Daoy (cell line): ENCODE measurements at regions not wholly inside any gene's neighbourhood (a gene's known extent, or its start where the extent isn't known, plus 50 kb on each side); places are given as distances from the start of the nearest gene placed in this dataset.
"Not testable (repeated sequence)": the region's sequence is repeated elsewhere in the genome, so short reads cannot be mapped to it uniquely, and the experiment has no call there.

Source experiments
- DNase-seq: peaks from one replicate; pipeline ENCODE4 v3.0.0-alpha.2; 2015; ENCODE audit warnings: low read depth

- peak; percentile 78 for DNase-seq
Measured at GRCh38 chr12:19771858-19772257, 332.6 kb downstream of the AEBP2 start.

GRCh38 chr12:19772776-19773175 is 333.5 kb downstream of the AEBP2 start:
- DNase-seq: no peak

GRCh38 chr12:19775241-19775640 is 335.9 kb downstream of the AEBP2 start:
- no peak for DNase-seq

GRCh38 chr12:19775976-19776375 is 336.7 kb downstream of the AEBP2 start:
- DNase-seq: not testable (repeated sequence)

- no peak for DNase-seq
Measured at GRCh38 chr12:19778172-19778571, 338.9 kb downstream of the AEBP2 start.

GRCh38 chr12:19778797-19779196 is 339.5 kb downstream of the AEBP2 start:
- no peak for DNase-seq

GRCh38 chr12:19779395-19780056 is 340.2 kb downstream of the AEBP2 start:
- no peak for DNase-seq

- no peak for DNase-seq
Measured at GRCh38 chr12:19780460-19780859, 341.2 kb downstream of the AEBP2 start.

GRCh38 chr12:19783547-19784444 is 344.5 kb downstream of the AEBP2 start:
- DNase-seq: no peak

- DNase-seq: no peak
Measured at GRCh38 chr12:19792028-19792427, 352.7 kb downstream of the AEBP2 start.

GRCh38 chr12:19794116-19794515 is 354.8 kb downstream of the AEBP2 start:
- no peak for DNase-seq

- DNase-seq: peak; percentile 78
Measured at GRCh38 chr12:19799216-19799615, 359.9 kb downstream of the AEBP2 start.

GRCh38 chr12:19799895-19800602 is 360.8 kb downstream of the AEBP2 start:
- peak; percentile 43 for DNase-seq

- peak; percentile 12 for DNase-seq
Measured at GRCh38 chr12:19800884-19801283, 361.6 kb downstream of the AEBP2 start.

GRCh38 chr12:19801941-19802340 is 362.6 kb downstream of the AEBP2 start:
- DNase-seq: no peak

- no peak for DNase-seq
Measured at GRCh38 chr12:19802915-19803314, 363.6 kb downstream of the AEBP2 start.

GRCh38 chr12:19804737-19805136 is 365.4 kb downstream of the AEBP2 start:
- no peak for DNase-seq

GRCh38 chr12:19808371-19808770 is 369.1 kb downstream of the AEBP2 start:
- DNase-seq: no peak

GRCh38 chr12:19810213-19810612 is 370.9 kb downstream of the AEBP2 start:
- no peak for DNase-seq

- no peak for DNase-seq
Measured at GRCh38 chr12:19811922-19812321, 372.6 kb downstream of the AEBP2 start.

GRCh38 chr12:19819231-19819630 is 379.9 kb downstream of the AEBP2 start:
- DNase-seq: no peak

GRCh38 chr12:19822476-19822875 is 383.2 kb downstream of the AEBP2 start:
- DNase-seq: no peak
